GM21447 (cell line): ENCODE measurements at regions not wholly inside any gene's neighbourhood (a gene's known extent, or its start where the extent isn't known, plus 50 kb on each side); places are given as distances from the start of the nearest gene placed in this dataset.
"Not testable (repeated sequence)": the region's sequence is repeated elsewhere in the genome, so short reads cannot be mapped to it uniquely, and the experiment has no call there.

Experiments used
- ATAC-seq: cut with Tn5 transposase; IDR thresholded peaks from one replicate; pipeline ENCODE4 v1.9.1; 2021; ENCODE audit not compliant: unreplicated experiment

DNA sequence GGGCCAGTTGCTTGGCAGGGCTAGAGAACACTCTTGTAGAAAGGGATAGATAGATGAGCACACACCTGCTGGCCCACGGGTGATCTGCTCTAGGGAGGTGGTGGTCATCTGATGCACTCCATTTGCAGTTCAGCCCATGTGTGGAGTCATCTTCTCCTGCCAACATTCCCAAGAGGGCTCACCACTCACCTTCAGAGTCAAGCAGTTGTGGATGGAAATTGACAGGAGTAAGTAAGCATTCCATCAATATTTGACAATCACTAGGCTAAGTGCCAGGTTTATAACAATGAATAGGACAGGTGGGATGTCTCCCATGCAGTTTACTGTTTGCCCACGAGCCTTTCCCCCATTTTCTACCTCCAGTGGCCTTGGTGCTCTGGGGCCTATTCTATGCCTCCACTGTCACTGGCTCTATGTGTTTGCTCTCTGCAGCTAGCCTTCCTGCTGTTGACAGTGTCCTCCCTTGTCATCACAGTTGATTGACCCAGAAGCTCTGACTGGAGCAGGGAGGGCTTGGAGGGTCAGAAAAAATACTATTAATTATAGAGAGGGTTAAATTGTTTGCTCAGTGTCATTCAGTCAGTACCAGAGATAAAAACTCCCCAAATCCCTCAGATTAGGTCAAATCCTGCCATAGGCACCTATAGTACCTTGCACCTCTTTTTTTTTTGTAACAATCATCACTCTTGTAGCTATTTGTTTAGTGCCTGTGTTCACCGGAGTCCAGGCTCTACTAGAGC is 134.6 kb upstream of the PZP start:
- ATAC-seq = no peak

DNA sequence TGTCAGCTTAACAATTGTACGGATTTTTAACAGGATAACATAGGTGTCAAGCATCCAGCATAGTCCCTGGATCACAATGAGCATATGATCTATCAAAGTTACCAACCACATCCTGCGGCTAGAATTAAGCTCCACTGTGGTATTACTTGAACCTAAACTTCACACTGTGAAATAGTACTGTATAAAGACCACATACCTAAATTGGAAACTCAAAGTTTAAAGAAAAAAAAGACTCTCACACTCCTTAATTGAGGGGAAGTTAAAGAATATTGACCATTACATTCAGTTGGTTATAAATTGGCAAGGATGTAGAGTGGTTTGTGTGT is 133.0 kb upstream of the PZP start:
- no peak for ATAC-seq

DNA sequence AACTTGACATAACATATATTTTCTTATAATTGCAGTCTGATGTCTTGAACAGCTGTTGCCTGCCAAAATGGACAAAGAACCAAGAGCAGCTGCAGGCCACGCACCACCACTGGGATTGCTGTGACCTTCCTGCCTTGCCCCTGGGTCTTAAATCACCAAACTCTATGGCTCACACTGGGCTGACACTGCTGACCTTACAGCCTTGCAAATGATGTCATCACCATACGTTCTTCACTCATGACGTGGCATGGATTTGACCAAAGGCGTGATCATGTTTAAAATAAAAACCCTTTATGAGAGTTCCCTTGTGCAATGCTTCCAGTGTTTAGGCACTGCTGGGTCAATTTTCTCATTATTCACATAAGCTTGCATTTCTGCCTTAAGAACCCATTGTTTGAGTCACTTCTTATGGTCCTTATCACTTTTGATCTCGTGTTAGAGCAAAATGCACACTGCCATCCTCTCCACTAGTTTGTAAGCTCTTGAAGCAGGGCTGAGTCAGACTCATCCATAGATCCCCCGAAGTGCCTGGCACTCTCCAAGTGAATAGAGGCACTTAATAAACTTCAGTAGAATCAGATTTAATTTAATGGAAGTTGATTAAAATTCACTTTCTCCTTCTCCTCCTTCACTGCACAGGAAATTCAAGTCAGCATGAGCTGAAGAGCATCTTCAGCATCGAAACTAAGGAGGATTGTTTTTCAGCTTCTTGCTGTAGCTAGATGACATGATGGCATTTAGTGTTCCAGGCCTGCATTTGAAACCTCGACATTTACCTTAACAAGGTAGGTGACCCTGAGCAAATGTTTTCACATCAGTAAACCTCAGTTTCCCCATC is 132.4 kb upstream of the PZP start:
- no peak for ATAC-seq

GRCh38 chr12:9337656-9338055 is 129.5 kb upstream of the PZP start:
- ATAC-seq = no peak

DNA sequence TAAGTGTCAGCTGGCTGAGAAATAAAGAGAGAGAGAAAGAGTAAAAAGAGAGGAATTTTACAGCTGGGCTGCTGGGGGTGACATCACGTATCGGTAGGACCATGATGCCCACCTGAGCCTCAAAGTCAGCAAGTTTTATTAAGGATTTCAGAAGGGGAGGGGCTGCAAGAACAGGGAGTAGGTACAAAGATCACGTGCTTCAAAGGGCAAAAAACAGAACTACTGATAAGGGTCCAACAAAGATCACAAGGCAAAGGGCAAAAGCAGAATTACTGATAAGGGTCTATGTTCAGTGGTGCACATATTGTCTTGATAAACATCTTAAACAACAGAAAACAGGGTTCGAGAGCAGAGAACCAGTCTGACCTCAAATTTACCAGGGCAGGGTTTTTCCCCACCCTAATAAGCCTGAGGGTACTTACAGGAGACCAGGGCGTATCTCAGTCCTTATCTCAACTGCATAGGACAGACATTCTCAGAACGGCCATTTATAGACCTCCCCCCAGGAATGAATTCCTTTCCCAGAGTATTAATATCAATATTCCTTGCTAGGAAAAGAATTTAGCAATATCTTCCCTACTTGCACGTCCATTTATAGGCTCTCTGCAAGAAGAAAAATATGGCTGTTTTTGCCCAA is 128.3 kb upstream of the PZP start:
- not testable (repeated sequence) for ATAC-seq

DNA sequence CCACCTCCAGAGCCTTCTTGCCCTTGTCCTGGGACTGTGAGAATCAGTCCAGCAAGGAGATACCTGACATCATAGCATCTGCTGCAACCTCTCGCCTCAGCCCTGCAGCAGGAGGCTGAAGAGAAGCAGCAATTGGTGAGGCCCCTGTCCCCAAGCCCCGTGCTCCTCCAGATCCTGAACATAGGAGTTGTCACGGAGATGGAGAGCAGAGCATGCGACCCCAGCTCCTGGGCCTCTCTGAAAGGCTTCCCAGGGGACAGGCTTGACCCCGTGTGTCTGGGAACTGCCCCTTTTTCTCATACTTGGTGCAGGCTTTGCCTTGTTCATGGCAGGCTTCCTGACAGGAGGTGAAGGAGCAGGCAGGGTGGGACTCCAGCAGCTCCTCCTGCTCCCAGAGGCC is 127.7 kb upstream of the PZP start:
- ATAC-seq = no peak

GRCh38 chr12:9334964-9335363 is 126.8 kb upstream of the PZP start:
- ATAC-seq = no peak

- no peak for ATAC-seq
Observed at GRCh38 chr12:9334041-9334692, 126.0 kb upstream of the PZP start.

GRCh38 chr12:9333161-9333560 is 125.0 kb upstream of the PZP start:
- no peak for ATAC-seq

- ATAC-seq = no peak
Observed at GRCh38 chr12:9332564-9332963, 124.4 kb upstream of the PZP start.

- no peak for ATAC-seq
Observed at GRCh38 chr12:9331218-9331626, 123.0 kb upstream of the PZP start.

- no peak for ATAC-seq
Observed at GRCh38 chr12:9329019-9329418, 120.8 kb upstream of the PZP start.

- no peak for ATAC-seq
Observed at GRCh38 chr12:9328065-9328464, 119.9 kb upstream of the PZP start.

- no peak for ATAC-seq
Observed at GRCh38 chr12:9327320-9327719, 119.1 kb upstream of the PZP start.

GRCh38 chr12:9326849-9327248 is 118.7 kb upstream of the PZP start:
- ATAC-seq = not testable (repeated sequence)

DNA sequence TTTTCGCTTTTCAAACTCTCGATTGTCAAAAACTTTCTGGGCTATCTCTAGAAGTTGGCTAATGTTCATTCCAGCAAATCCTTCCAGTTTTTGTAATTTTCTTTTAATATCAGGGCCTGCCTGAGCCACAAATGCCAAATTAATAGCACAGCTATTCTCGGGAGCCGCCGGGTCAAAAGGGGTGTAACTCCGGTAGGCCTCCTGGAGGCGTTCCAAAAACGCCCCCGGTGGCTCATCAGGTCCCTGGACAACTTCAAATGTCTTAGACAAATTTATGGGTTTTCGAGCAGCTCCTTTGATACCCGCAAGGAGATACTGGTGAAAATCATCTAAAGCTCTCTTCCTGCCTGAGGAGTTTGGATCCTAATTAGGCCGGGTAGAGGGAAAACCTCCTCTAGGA is 117.9 kb upstream of the PZP start:
- ATAC-seq = no peak

DNA sequence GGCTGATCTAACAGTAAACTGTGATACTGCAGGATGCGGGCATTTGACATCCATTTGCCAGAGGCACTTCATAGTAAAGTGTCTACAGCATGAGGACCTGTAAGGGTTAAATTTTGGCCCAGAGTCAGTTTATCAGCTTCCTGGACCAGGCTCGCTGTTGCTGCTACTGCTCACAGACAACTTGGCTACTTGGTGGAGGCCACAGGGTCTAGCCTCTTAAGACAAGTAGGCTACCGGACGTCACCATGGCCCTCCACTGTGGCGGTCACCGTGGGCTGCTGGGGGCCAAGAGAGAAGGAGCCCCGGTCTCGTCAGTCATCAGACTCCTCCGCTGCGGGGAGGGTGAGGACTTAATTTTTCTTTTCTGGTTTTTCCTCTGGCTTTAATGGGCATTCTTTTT is 117.3 kb upstream of the PZP start:
- no peak for ATAC-seq

DNA sequence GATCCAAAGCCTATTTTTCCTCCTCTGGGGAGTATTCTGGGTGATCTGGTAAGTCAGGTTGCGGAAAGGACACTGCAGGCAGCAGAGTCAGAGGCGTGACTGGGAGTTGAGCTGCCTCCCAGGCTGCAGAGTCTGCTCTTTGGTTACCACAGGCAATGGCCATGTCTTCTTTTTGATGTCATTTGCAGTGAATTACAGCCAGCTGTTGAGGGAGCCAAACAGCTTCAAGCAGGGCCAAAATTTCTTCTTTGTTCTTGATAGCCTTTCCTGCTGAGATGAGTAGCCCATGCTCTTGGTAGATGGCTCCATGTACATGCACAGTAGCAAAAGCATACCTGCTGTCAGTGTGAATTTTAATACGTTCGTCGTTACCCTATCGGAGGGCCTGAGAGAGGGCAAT is 116.6 kb upstream of the PZP start:
- no peak for ATAC-seq

- ATAC-seq = no peak
Observed at GRCh38 chr12:9323144-9323681, 115.0 kb upstream of the PZP start.

DNA sequence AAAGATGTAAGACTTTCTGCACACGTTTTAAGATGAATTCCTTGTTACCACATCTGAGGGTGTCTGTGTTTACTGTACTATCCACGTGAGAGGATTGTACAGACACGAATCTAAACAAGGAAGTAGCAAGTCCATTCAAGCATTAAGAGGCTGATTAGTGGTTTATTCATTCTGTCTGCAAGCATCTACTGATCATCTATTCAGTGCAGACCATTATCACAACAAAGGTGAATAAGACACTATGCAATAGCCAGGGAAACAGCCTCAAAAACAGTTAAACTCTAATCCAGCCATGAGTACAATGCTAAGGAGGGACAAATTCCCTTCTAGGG is 111.6 kb upstream of the PZP start:
- ATAC-seq = no peak

- no peak for ATAC-seq
Observed at GRCh38 chr12:9319044-9319841, 111.0 kb upstream of the PZP start.
